Ovary (tissue), 3 donors: ENCODE measurements at regions not wholly inside any gene's neighbourhood (a gene's known extent, or its start where the extent isn't known, plus 50 kb on each side); places are given as distances from the start of the nearest gene placed in this dataset.

ENCODE experiments used
- CTCF ChIP-seq, 3 donors: fragments of 450-650 bp in 2 of 3; fragments of 200-600 bp in 1 of 3; IDR thresholded peaks; one replicate each; pipeline versions ENCODE4 v1.5.1 to v1.8.0; 2016 to 2022; ENCODE audit warnings: antibody characterized with exemption in 3 of 3, mild to moderate bottlenecking in 1 of 3
- POLR2A ChIP-seq: fragments of 450-650 bp; IDR thresholded peaks from one replicate; pipeline ENCODE4 v1.6.1; 2017; ENCODE audit warnings: antibody characterized with exemption, mild to moderate bottlenecking, moderate library complexity
- donor health status: DM: no; HTN: no; CAD: no.

- TF ChIP-seq POLR2A = no peak
- TF ChIP-seq CTCF (IDR thresholded peaks at IDR 0.05) = no peak
Observed at GRCh38 chr2:187838690-187839089, 284.5 kb upstream of the TFPI start.
